ENCODE measurements at regions not wholly inside any gene's neighbourhood (a gene's known extent, or its start where the extent isn't known, plus 50 kb on each side); places are given as distances from the start of the nearest gene placed in this dataset.

- H3K4me3 ChIP-seq (ENCODE audit: low read depth, low read length): no peak overlapping the region
- in situ Hi-C loops (cut with HindIII; ENCODE audit: low sequenced_read_pairs): no loop called here
- no peak for DNase-seq (ENCODE audit: low read depth, low spot score)
- TF ChIP-seq CTCF (IDR thresholded peaks at IDR 0.05; ENCODE audit: low read depth, low read length): no peak
These were observed 152.9 kb upstream of the IRX2 start for GRCh38 chr5:2904399-2904798.

GRCh38 chr5:2903451-2904395 lies 152.2 kb upstream of the IRX2 start:
- in situ Hi-C loops (cut with HindIII; ENCODE audit: low sequenced_read_pairs): no loop called here
- no peak overlapping the region for H3K4me3 ChIP-seq (ENCODE audit: low read depth, low read length)
- TF ChIP-seq CTCF (IDR thresholded peaks at IDR 0.05; ENCODE audit: low read depth, low read length): no peak
- no peak for DNase-seq (ENCODE audit: low read depth, low spot score)

GRCh38 chr5:2902742-2903297 lies 151.3 kb upstream of the IRX2 start:
- no peak overlapping the region for H3K4me3 ChIP-seq (ENCODE audit: low read depth, low read length)
- DNase-seq (ENCODE audit: low read depth, low spot score): no peak
- in situ Hi-C loops (cut with HindIII; ENCODE audit: low sequenced_read_pairs): no loop called here
- TF ChIP-seq CTCF (IDR thresholded peaks at IDR 0.05; ENCODE audit: low read depth, low read length): no peak

- no peak overlapping the region for H3K4me3 ChIP-seq (ENCODE audit: low read depth, low read length)
- no peak for TF ChIP-seq CTCF (IDR thresholded peaks at IDR 0.05; ENCODE audit: low read depth, low read length)
- in situ Hi-C loops (cut with HindIII; ENCODE audit: low sequenced_read_pairs): no loop called here
- no peak for DNase-seq (ENCODE audit: low read depth, low spot score)
These were observed 150.7 kb upstream of the IRX2 start for GRCh38 chr5:2902186-2902585.

GRCh38 chr5:2901511-2901910 lies 150.0 kb upstream of the IRX2 start:
- DNase-seq (ENCODE audit: low read depth, low spot score): no peak
- TF ChIP-seq CTCF (IDR thresholded peaks at IDR 0.05; ENCODE audit: low read depth, low read length): no peak
- in situ Hi-C loops (cut with HindIII; ENCODE audit: low sequenced_read_pairs): no loop called here
- H3K4me3 ChIP-seq (ENCODE audit: low read depth, low read length): no peak overlapping the region

- in situ Hi-C loops (cut with HindIII; ENCODE audit: low sequenced_read_pairs): no loop called here
- no peak for TF ChIP-seq CTCF (IDR thresholded peaks at IDR 0.05; ENCODE audit: low read depth, low read length)
- no peak overlapping the region for H3K4me3 ChIP-seq (ENCODE audit: low read depth, low read length)
- DNase-seq (ENCODE audit: low read depth, low spot score): no peak
These were observed 149.6 kb upstream of the IRX2 start for GRCh38 chr5:2901096-2901495.

Data from astrocyte of the spinal cord (primary cell).